ENCODE measurements at regions not wholly inside any gene's neighbourhood (a gene's known extent, or its start where the extent isn't known, plus 50 kb on each side); places are given as distances from the start of the nearest gene placed in this dataset.
"Not testable (repeated sequence)": the region's sequence is repeated elsewhere in the genome, so short reads cannot be mapped to it uniquely, and the experiment has no call there.

- POLR2A ChIA-PET (ENCODE audit: partially characterized antibody); H4K91ac ChIP-seq (replicated peaks; ENCODE audit: insufficient read length, low read length); H4K5ac ChIP-seq (ENCODE audit: insufficient read length, low read depth, low read length); CTCF ChIA-PET (ENCODE audit: partially characterized antibody); H3K14ac ChIP-seq (ENCODE audit: insufficient read length); H3K79me1 ChIP-seq (ENCODE audit: low read depth, low read length); H3K4me3 ChIP-seq (ENCODE audit: extremely low read depth in 1 of 4, insufficient read depth in 2 of 4, low read depth in 3 of 4, low read length in 4 of 4); H2AK5ac ChIP-seq (ENCODE audit: low read depth, low read length); H3K36me3 ChIP-seq (ENCODE audit: control insufficient read depth in 2 of 4, insufficient read depth in 4 of 4, low read length in 3 of 4); H3K9ac ChIP-seq (replicated peaks in 1 of 4; ENCODE audit: extremely low read depth in 1 of 4, low read depth in 3 of 4, low read length in 3 of 4); DNase-seq (ENCODE audit: low read depth in 1 of 2, low spot score in 2 of 2); H4K8ac ChIP-seq (ENCODE audit: extremely low read depth, insufficient read depth, low read length); H3K27me3 ChIP-seq (replicated peaks in 1 of 4; ENCODE audit: control insufficient read depth in 3 of 4, extremely low read depth in 1 of 4, insufficient read depth in 3 of 4, low read length in 3 of 4); H3K23me2 ChIP-seq (ENCODE audit: low read depth, low read length); H3K4me1 ChIP-seq (replicated peaks in 1 of 4; ENCODE audit: control insufficient read depth in 3 of 4, insufficient read depth in 4 of 4, low read length in 3 of 4); H2BK5ac ChIP-seq (ENCODE audit: low read depth, low read length); H3K4me2 ChIP-seq (ENCODE audit: insufficient read depth in 1 of 2, low read depth in 2 of 2, low read length in 2 of 2); H3K27ac ChIP-seq (ENCODE audit: low read depth, low read length); H4K20me1 ChIP-seq (replicated peaks in 1 of 2; ENCODE audit: control insufficient read depth in 1 of 2, insufficient read depth in 2 of 2, low read length in 2 of 2); H2BK12ac ChIP-seq (ENCODE audit: low read depth, low read length); H2BK20ac ChIP-seq (ENCODE audit: low read length); H2BK120ac ChIP-seq (replicated peaks; ENCODE audit: low read depth, low read length); H2AFZ ChIP-seq (ENCODE audit: low read length); H3K79me2 ChIP-seq (ENCODE audit: control insufficient read depth in 1 of 2, insufficient read depth in 2 of 2, low read length in 2 of 2); H3K4ac ChIP-seq (replicated peaks; ENCODE audit: insufficient read length, low read depth, low read length); H3K18ac ChIP-seq (ENCODE audit: extremely low read depth, low read length); H3K56ac ChIP-seq (replicated peaks; ENCODE audit: insufficient read length, low read depth, low read length); H3K23ac ChIP-seq (ENCODE audit: insufficient read length); H2BK15ac ChIP-seq (ENCODE audit: low read length): not testable (repeated sequence)
- 83% methylated on average over 10 of the region's 10 CpGs; no CpG with 5 or more reads in 1 of the 2 experiments for WGBS, 2 experiments (ENCODE audit: extremely low coverage in 1 of 2, insufficient coverage in 1 of 2, insufficient read length in 1 of 2, insufficient replicate concordance in 2 of 2, low coverage in 1 of 2, low lambda C conversion rate in 2 of 2, missing lambda C conversion rate in 1 of 2)
- peaks cover 75 to 94% of the 10 kb centered on the region in 2 experiments for H3K9me3 ChIP-seq (ENCODE audit: insufficient read depth in 2 of 2, low read depth in 1 of 2, low read length in 1 of 2)
- peak; percentile 50 for FAIRE-seq
Observed at GRCh38 chr21:10383571-10383970, 137.8 kb upstream of the TPTE start.

- CTCF ChIA-PET (ENCODE audit: partially characterized antibody); H2BK12ac ChIP-seq (ENCODE audit: low read depth, low read length); H2AFZ ChIP-seq (ENCODE audit: low read length); H3K79me1 ChIP-seq (ENCODE audit: low read depth, low read length); H3K9ac ChIP-seq (replicated peaks in 1 of 4; ENCODE audit: extremely low read depth in 1 of 4, low read depth in 3 of 4, low read length in 3 of 4); DNase-seq (ENCODE audit: low read depth in 1 of 2, low spot score in 2 of 2); H3K56ac ChIP-seq (replicated peaks; ENCODE audit: insufficient read length, low read depth, low read length); H3K4me2 ChIP-seq (ENCODE audit: insufficient read depth in 1 of 2, low read depth in 2 of 2, low read length in 2 of 2); H4K20me1 ChIP-seq (replicated peaks in 1 of 2; ENCODE audit: control insufficient read depth in 1 of 2, insufficient read depth in 2 of 2, low read length in 2 of 2); H2BK15ac ChIP-seq (ENCODE audit: low read length); H3K23me2 ChIP-seq (ENCODE audit: low read depth, low read length); H4K5ac ChIP-seq (ENCODE audit: insufficient read length, low read depth, low read length); H2BK20ac ChIP-seq (ENCODE audit: low read length); H3K4ac ChIP-seq (replicated peaks; ENCODE audit: insufficient read length, low read depth, low read length); H3K27me3 ChIP-seq (replicated peaks in 1 of 4; ENCODE audit: control insufficient read depth in 3 of 4, extremely low read depth in 1 of 4, insufficient read depth in 3 of 4, low read length in 3 of 4); H3K79me2 ChIP-seq (ENCODE audit: control insufficient read depth in 1 of 2, insufficient read depth in 2 of 2, low read length in 2 of 2); H2BK120ac ChIP-seq (replicated peaks; ENCODE audit: low read depth, low read length); H2AK5ac ChIP-seq (ENCODE audit: low read depth, low read length); H3K14ac ChIP-seq (ENCODE audit: insufficient read length); H2BK5ac ChIP-seq (ENCODE audit: low read depth, low read length); H3K4me3 ChIP-seq (ENCODE audit: extremely low read depth in 1 of 4, insufficient read depth in 2 of 4, low read depth in 3 of 4, low read length in 4 of 4); H3K23ac ChIP-seq (ENCODE audit: insufficient read length); FAIRE-seq; H3K4me1 ChIP-seq (replicated peaks in 1 of 4; ENCODE audit: control insufficient read depth in 3 of 4, insufficient read depth in 4 of 4, low read length in 3 of 4); H4K91ac ChIP-seq (replicated peaks; ENCODE audit: insufficient read length, low read length); H4K8ac ChIP-seq (ENCODE audit: extremely low read depth, insufficient read depth, low read length); H3K18ac ChIP-seq (ENCODE audit: extremely low read depth, low read length); H3K27ac ChIP-seq (ENCODE audit: low read depth, low read length); H3K36me3 ChIP-seq (ENCODE audit: control insufficient read depth in 2 of 4, insufficient read depth in 4 of 4, low read length in 3 of 4); POLR2A ChIA-PET (ENCODE audit: partially characterized antibody): not testable (repeated sequence)
- 70% methylated on average over 3 of the region's 3 CpGs; no CpG with 5 or more reads in 1 of the 2 experiments for WGBS, 2 experiments (ENCODE audit: extremely low coverage in 1 of 2, insufficient coverage in 1 of 2, insufficient read length in 1 of 2, insufficient replicate concordance in 2 of 2, low coverage in 1 of 2, low lambda C conversion rate in 2 of 2, missing lambda C conversion rate in 1 of 2)
- peaks cover 74 to 91% of the 10 kb centered on the region in 2 experiments for H3K9me3 ChIP-seq (ENCODE audit: insufficient read depth in 2 of 2, low read depth in 1 of 2, low read length in 1 of 2)
Observed at GRCh38 chr21:10384304-10384861, 137.0 kb upstream of the TPTE start.

Data from H1 (cell line).